Fibroblast of lung (primary cell): ENCODE measurements at regions not wholly inside any gene's neighbourhood (a gene's known extent, or its start where the extent isn't known, plus 50 kb on each side); places are given as distances from the start of the nearest gene placed in this dataset.

ENCODE experiments used
- DNase-seq, 2 donors: peaks; one replicate each; pipeline versions ENCODE4 v3.0.0 to v3.0.0-alpha.2; 2010; ENCODE audit warnings: low read depth in 2 of 2
- H2AFZ ChIP-seq: 2 replicates; pipeline ENCODE4 v1.5.1; 2012; ENCODE audit warnings: low read length, control low read depth, inconsistent platforms
- H3K27ac ChIP-seq: 2 replicates; pipeline ENCODE4 v1.5.1; 2011; ENCODE audit warnings: low read length, control low read depth; ENCODE audit not compliant: insufficient read depth
- H3K27me3 ChIP-seq: 2 replicates; pipeline ENCODE4 v1.5.1; 2011; ENCODE audit warnings: mild to moderate bottlenecking, low read length; ENCODE audit not compliant: control insufficient read depth, insufficient read depth
- H3K36me3 ChIP-seq: 2 replicates; pipeline ENCODE4 v1.5.1; 2011; ENCODE audit warnings: low read length; ENCODE audit not compliant: control insufficient read depth, insufficient read depth
- H3K4me1 ChIP-seq: 2 replicates; pipeline ENCODE4 v1.5.1; 2011; ENCODE audit warnings: low read length; ENCODE audit not compliant: control insufficient read depth, insufficient read depth; ENCODE audit errors: extremely low read depth
- H3K4me2 ChIP-seq: 2 replicates; pipeline ENCODE4 v1.5.1; 2011; ENCODE audit warnings: low read length, control low read depth; ENCODE audit not compliant: insufficient read depth; ENCODE audit errors: extremely low read depth
- H3K4me3 ChIP-seq, 4 experiments: fragments of 200-600 bp in 1 of 4; sonication (generic) in 1 of 4; replicated peaks in 1 of 4; 2 replicates each; pipeline ENCODE4 v1.5.1; 2011 to 2016; ENCODE audit warnings: low read length in 4 of 4, low read depth in 3 of 4, mild to moderate bottlenecking in 3 of 4, control low read depth in 2 of 4, inconsistent platforms in 1 of 4, mixed read lengths in 1 of 4; ENCODE audit not compliant: insufficient read depth in 1 of 4; ENCODE audit errors: control extremely low read depth in 1 of 4
- H3K79me2 ChIP-seq: 2 replicates; pipeline ENCODE4 v1.5.1; 2012; ENCODE audit warnings: mild to moderate bottlenecking, low read length, inconsistent platforms; ENCODE audit not compliant: control insufficient read depth, insufficient read depth
- H3K9ac ChIP-seq: 2 replicates; pipeline ENCODE4 v1.5.1; 2011; ENCODE audit warnings: mild to moderate bottlenecking, low read length, control low read depth; ENCODE audit not compliant: insufficient read depth
- H3K9me3 ChIP-seq: 2 replicates; pipeline ENCODE4 v1.5.1; 2012; ENCODE audit warnings: low read depth, low read length; ENCODE audit not compliant: control insufficient read depth, insufficient read depth
- H4K20me1 ChIP-seq: 2 replicates; pipeline ENCODE4 v1.5.1; 2011; ENCODE audit warnings: low read length; ENCODE audit not compliant: control insufficient read depth, insufficient read depth; ENCODE audit errors: extremely low read depth
- CTCF ChIP-seq, 2 donors: IDR thresholded peaks in 1 of 2; conservative IDR thresholded peaks in 1 of 2; 1 replicate in 1 of 2; 2 replicates in 1 of 2; pipeline ENCODE4 v1.5.1; 2011 to 2012; ENCODE audit warnings: low read length in 2 of 2, control low read depth in 1 of 2, inconsistent platforms in 1 of 2, low read depth in 1 of 2, mild to moderate bottlenecking in 1 of 2
- EZH2 ChIP-seq: IDR thresholded peaks from 2 replicates; pipeline ENCODE4 v1.5.1; 2012; ENCODE audit warnings: low read length, control low read depth, mild to moderate bottlenecking; ENCODE audit errors: missing control alignments

GRCh38 chr20:48196486-48196885 lies 411.2 kb upstream of the SULF2 start:
- no peak overlapping the region for H3K9ac ChIP-seq
- no peak for DNase-seq
- H3K4me2 ChIP-seq = no peak overlapping the region
- no peak overlapping the region for H2AFZ ChIP-seq
- H3K4me3 ChIP-seq = no peak overlapping the region
- no peaks in the 10 kb centered on the region for H3K4me1 ChIP-seq
- TF ChIP-seq CTCF (conservative IDR thresholded peaks at IDR 0.05 in 1 of 2, IDR thresholded peaks at IDR 0.05 in 1 of 2; ENCODE audit: low read depth in 1 of 2, low read length in 2 of 2) (no peak), EZH2 (no peak)
- no peaks in the 10 kb centered on the region for H3K27me3 ChIP-seq
- no peaks in the 10 kb centered on the region for H3K79me2 ChIP-seq
- no peaks in the 10 kb centered on the region for H3K36me3 ChIP-seq
- no peak overlapping the region for H3K27ac ChIP-seq
- H3K9me3 ChIP-seq = no peaks in the 10 kb centered on the region
- H4K20me1 ChIP-seq = no peaks in the 10 kb centered on the region

GRCh38 chr20:48196001-48196400 lies 410.7 kb upstream of the SULF2 start:
- H3K9me3 ChIP-seq = no peaks in the 10 kb centered on the region
- no peak overlapping the region for H2AFZ ChIP-seq
- no peak overlapping the region for H3K9ac ChIP-seq
- no peaks in the 10 kb centered on the region for H3K79me2 ChIP-seq
- no peaks in the 10 kb centered on the region for H3K4me1 ChIP-seq
- DNase-seq = no peak
- no peak overlapping the region for H3K27ac ChIP-seq
- no peaks in the 10 kb centered on the region for H4K20me1 ChIP-seq
- no peaks in the 10 kb centered on the region for H3K36me3 ChIP-seq
- no peak overlapping the region for H3K4me3 ChIP-seq
- no peak overlapping the region for H3K4me2 ChIP-seq
- no peaks in the 10 kb centered on the region for H3K27me3 ChIP-seq
- TF ChIP-seq CTCF (conservative IDR thresholded peaks at IDR 0.05 in 1 of 2, IDR thresholded peaks at IDR 0.05 in 1 of 2; ENCODE audit: low read depth in 1 of 2, low read length in 2 of 2) (no peak), EZH2 (no peak)

- Histone ChIP-seq H2AFZ (no peak overlapping the region), H3K36me3 (no peaks in the 10 kb centered on the region), H3K4me2 (no peak overlapping the region), H3K4me3 (no peak overlapping the region), H3K79me2 (no peaks in the 10 kb centered on the region), H3K4me1 (no peaks in the 10 kb centered on the region), H3K27ac (no peak overlapping the region), H4K20me1 (no peaks in the 10 kb centered on the region), H3K9ac (no peak overlapping the region), H3K9me3 (no peaks in the 10 kb centered on the region), H3K27me3 (no peaks in the 10 kb centered on the region)
- TF ChIP-seq EZH2 (no peak), CTCF (conservative IDR thresholded peaks at IDR 0.05 in 1 of 2, IDR thresholded peaks at IDR 0.05 in 1 of 2; ENCODE audit: low read depth in 1 of 2, low read length in 2 of 2) (no peak)
- DNase-seq = no peak
Measured at GRCh38 chr20:48195121-48195870, 410.0 kb upstream of the SULF2 start.
